ENCODE measurements at regions not wholly inside any gene's neighbourhood (a gene's known extent, or its start where the extent isn't known, plus 50 kb on each side); places are given as distances from the start of the nearest gene placed in this dataset.

DNA sequence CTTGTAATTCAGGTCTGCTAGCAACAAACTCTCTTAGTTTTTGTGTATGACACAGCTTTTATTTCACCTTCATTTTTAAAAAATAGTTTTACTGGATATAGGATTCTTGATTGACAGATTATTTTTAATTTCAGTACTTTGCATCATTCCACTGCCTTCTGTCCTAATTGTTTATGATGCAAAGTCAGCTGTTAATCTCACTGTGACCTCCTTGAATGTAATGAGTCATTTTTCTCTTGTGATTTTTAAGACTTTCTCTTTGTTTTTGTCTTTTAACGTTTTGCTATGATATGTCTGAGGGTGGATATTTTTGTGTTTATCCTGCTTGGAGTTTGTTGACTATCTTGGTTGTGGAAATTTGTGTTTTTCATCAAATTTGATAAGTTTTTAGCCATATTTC is 126.3 kb upstream of the FBXO33 start:
- no peaks in the 10 kb centered on the region for H3K4me1 ChIP-seq (ENCODE audit: insufficient read depth)
- Mint-ChIP-seq H3K4me1 (no peaks in the 10 kb centered on the region), H3K9me3 (peaks cover 16% of the 10 kb centered on the region), H3K27ac (no peak overlapping the region), H3K4me3 (no peak overlapping the region), H3K36me3 (ENCODE audit: low read depth) (peaks cover 9% of the 10 kb centered on the region; the same call in 2 of the 3 replicates), H3K27me3 (ENCODE audit: insufficient read depth, low read depth, poor library complexity) (no peaks in the 10 kb centered on the region)
- no peaks in the 10 kb centered on the region for H4K20me1 ChIP-seq (replicated peaks; ENCODE audit: insufficient read depth)
- no peaks in the 10 kb centered on the region for H3K79me2 ChIP-seq (replicated peaks; ENCODE audit: insufficient read depth)
- no peak for TF ChIP-seq REST (IDR thresholded peaks at IDR 0.05; ENCODE audit: unreplicated experiment)
- no peak for TF ChIP-seq EZH2 (IDR thresholded peaks at IDR 0.05; ENCODE audit: low read depth, unreplicated experiment)
- no peak for TF ChIP-seq CREB1 (CRISPR knock-in tag; IDR thresholded peaks at IDR 0.05; ENCODE audit: low read depth)
- no peak for TF ChIP-seq ZNF462 (CRISPR knock-in tag; IDR thresholded peaks at IDR 0.05)
- TF ChIP-seq POLR2AphosphoS5 (IDR thresholded peaks at IDR 0.05; ENCODE audit: low read depth): no peak
- no peak for TF ChIP-seq ZNF331 (CRISPR knock-in tag; IDR thresholded peaks at IDR 0.05; ENCODE audit: low read depth)
- no peak for TF ChIP-seq EZH2phosphoT487 (IDR thresholded peaks at IDR 0.05; ENCODE audit: unreplicated experiment)
- no peak for TF ChIP-seq CTCF (conservative IDR thresholded peaks at IDR 0.05; ENCODE audit: low read depth in 2 of 2)
- TF ChIP-seq, protein P1, sequence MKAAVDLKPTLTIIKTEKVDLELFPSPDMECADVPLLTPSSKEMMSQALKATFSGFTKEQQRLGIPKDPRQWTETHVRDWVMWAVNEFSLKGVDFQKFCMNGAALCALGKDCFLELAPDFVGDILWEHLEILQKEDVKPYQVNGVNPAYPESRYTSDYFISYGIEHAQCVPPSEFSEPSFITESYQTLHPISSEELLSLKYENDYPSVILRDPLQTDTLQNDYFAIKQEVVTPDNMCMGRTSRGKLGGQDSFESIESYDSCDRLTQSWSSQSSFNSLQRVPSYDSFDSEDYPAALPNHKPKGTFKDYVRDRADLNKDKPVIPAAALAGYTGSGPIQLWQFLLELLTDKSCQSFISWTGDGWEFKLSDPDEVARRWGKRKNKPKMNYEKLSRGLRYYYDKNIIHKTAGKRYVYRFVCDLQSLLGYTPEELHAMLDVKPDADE (IDR thresholded peaks at IDR 0.05): no peak
- no peak for TF ChIP-seq NANOG (IDR thresholded peaks at IDR 0.05; ENCODE audit: borderline replicate concordance)
- TF ChIP-seq JUNB (IDR thresholded peaks at IDR 0.05; ENCODE audit: unreplicated experiment): no peak
- TF ChIP-seq ZNF114 (CRISPR knock-in tag; IDR thresholded peaks at IDR 0.05): no peak
- H3K27me3 ChIP-seq (ENCODE audit: insufficient read depth): no peaks in the 10 kb centered on the region
- H3K27ac ChIP-seq (ENCODE audit: low read depth): no peak overlapping the region
- no peak overlapping the region for H2AFZ ChIP-seq
- H3F3A ChIP-seq (replicated peaks; ENCODE audit: low read depth): no peaks in the 10 kb centered on the region
- ATAC-seq (no peak), DNase-seq (ENCODE audit: low spot score) (no peak)
- no peak overlapping the region for H3K4me2 ChIP-seq
- no peak overlapping the region for H3K4me3 ChIP-seq
- H3K36me3 ChIP-seq (ENCODE audit: insufficient read depth): no peaks in the 10 kb centered on the region
- no peaks in the 10 kb centered on the region for H3K9me2 ChIP-seq (ENCODE audit: insufficient read depth)

Measured in GM23338 (cell line).